HG02840 (cell line): ENCODE measurements at regions not wholly inside any gene's neighbourhood (a gene's known extent, or its start where the extent isn't known, plus 50 kb on each side); places are given as distances from the start of the nearest gene placed in this dataset.
"Not testable (repeated sequence)": the region's sequence is repeated elsewhere in the genome, so short reads cannot be mapped to it uniquely, and the experiment has no call there.

Experiments used
- ATAC-seq: cut with Tn5 transposase; IDR thresholded peaks from one replicate; pipeline ENCODE4 v1.9.1; 2021; ENCODE audit warnings: mild to moderate bottlenecking, moderate library complexity, moderate number of reproducible peaks; ENCODE audit not compliant: unreplicated experiment, low FRiP score

DNA sequence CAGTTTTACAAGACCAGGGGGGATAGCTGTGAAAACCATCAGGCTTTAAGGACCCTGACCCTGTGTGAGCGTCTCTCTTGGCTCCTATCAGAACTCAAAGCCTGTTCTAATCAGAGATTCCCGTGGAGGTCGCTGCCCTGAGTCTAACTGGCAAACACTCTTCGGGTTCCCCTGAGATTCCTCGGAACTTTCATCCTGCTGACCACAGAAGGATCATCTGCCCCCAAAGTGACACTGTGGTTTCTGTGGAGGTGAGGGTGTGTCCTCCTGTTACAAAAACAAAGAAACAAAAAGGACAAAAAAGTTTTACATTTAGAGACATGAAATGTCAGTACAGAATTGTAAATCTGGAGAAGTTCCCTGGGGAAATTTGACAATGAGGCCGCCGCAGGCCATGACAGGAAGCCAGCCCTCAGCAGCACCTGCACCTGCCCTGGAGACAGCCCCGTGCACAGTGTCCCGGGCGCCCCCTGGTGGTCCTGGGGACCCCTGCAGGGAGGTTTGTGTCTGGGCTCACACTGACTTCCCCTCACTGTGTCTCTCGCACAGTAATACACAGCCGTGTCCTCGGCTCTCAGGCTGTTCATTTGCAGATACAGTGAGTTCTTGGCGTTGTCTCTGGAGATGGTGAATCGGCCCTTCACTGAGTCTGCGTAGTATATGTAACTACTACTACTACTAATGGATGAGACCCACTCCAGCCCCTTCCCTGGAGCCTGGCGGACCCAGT, 708.3 kb downstream of the TMEM121 start:
- ATAC-seq = not testable (repeated sequence)

DNA sequence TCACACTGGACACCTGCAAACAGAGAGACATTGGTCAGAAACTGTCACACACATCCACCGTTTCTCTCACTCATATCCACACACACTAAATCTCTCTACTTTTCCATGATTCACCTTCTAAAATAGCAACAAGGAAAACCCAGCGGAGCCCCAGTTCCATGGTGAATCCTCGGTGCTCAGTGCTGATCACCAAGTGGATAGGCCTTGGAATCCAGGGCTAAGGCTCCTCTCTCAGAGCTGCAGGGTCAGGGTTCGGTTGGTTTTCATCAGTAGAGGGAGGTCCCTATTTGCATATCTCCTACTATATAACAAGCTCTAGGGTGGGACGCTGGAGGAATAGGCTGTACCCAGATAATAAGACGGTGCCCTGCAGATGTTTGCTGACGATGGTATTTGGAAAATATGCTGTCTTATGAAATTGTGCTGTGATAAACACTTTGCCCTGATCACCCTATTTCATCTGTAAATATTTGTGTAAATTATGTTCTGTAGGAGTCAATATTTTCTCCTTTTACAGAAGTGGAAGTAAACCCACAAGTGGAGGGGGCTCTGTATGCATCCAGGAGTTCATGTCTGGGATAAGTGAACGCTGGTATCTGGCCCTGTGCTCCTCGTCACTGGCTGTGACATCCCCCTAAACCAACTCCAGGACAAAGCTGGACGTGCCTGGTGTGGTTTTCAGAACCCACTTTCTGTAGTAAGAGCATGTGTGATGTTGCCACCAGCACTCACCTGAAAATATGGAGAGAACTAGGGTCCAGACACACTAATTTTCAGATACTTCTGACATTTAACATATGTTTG, 709.2 kb downstream of the TMEM121 start:
- ATAC-seq = no peak

DNA sequence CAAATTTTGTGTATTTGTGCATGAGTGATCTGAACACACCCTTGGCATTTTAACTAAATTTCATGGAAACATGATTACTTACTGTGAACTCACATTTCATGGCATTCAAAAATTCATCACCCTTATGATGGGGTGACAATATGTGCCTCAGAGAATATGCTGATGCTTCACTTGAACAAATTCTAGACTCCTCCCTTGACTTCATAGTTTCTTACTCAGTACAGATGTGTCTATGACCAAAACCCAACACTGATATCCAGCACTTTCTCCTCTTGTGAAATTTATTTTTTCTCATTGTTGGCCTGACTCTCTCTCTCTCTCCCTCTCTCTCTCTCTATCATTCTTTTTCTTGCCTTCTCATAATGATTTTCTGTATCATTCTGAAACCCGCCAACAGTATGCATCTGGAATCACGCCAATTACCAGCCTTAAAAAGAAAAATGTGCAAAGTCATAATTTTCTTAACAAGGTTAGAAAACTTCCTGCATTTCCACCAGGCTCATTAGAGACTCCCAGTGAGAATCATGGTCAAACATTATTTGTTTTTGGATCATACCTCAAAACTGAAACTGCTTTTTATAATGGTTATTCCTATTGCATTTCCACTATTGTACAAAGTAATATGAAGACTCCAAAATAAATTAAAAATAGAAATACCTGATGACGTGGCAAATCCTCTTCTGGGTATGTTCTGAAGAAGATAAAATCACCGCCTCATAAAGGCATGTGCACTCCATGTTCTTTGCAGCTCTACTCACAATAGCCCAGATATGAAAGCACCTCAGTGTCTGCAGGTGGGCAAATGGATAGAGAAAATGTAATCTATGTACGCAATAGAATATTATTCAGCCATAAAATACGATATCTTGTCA, 722.2 kb downstream of the TMEM121 start:
- no peak for ATAC-seq

DNA sequence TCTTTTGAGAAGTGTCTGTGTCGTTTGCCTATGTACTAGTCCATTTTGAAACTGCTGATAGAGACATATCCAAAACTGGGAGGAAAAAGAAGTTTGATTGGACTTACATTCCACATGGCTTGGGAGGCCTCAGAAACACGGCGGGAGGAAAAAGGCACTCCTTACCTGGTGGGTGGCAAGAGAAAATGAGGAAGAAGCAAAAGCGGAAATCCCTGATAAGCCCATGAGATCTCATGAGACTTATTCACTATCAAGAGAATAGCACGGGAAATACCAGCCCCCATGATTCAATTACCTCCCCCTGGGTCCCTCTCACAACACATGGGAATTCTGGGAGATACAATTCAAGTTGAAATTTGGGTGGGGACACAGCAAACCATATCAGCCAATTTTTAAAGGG, 727.6 kb downstream of the TMEM121 start:
- ATAC-seq = not testable (repeated sequence)

DNA sequence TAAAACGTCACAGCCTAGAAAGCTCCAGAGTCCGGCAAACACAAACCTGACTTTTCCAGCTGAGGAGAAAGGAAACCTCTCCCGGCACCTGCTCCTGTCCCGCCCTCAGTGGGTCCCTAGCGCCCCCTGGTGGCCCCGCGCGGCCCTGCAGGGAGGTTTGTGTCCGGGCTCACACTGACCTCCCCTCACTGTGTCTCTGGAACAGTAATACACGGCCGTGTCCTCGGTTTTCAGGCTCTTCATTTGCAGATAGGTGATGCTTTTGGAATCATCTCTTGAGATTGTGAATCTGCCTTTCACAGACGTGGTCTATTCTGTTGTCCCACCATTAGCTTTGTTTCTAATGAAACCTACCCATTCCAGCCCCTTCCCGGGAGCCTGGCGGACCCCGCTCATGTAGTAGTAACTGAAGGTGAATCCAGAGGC, 731.2 kb downstream of the TMEM121 start:
- ATAC-seq = not testable (repeated sequence)

DNA sequence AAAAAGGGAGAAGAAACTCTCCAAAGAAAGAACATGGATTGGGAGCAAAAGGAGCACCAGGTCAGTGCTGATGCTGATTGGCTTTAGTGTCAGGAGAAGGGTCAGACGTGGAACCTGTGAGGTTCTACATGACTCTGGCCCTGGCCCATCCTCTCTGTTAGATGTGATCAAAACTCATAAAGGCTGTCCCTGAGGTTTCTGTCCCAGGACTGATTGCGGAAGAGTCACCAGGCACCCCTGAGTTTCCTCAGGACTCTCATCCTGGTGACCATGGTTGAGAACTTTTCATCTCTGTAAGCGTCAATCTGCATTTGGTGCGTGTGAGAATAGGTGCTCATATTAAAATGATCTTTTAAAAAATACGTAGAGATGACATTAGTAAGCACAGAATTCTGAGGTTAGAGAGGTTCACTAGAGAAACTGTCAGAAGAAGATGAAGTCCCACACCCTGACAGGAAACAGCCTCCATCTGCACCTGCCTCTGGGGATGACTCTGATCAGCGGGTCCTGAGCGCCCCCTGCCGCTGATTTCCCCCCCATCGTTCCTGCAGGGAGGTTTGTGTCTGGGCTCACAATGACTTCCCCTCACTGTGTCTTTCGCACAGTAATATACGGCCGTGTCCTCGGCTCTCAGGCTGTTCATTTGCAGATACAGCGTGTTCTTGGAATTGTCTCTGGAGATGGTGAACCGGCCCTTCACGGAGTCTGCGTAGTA, 741.8 kb downstream of the TMEM121 start:
- ATAC-seq = no peak

DNA sequence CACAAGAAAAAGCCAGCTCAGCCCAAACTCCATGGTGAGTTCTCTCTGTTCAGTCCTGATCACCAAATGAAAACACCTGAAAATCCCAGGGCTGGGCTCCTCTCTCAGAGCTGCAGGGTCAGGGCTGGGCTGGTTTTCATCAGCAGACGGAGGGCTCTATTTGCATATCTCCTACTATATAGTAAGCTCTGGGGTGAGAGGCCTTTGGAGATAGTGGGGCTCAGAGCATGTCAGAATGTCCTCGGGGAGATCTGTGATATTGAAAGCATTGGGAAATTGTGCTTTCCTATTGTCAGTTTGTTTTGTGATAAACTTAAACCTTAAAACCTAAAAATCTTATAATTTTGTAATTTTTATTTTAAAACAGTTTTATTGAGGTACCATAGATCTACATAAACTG, 742.6 kb downstream of the TMEM121 start:
- ATAC-seq = no peak

DNA sequence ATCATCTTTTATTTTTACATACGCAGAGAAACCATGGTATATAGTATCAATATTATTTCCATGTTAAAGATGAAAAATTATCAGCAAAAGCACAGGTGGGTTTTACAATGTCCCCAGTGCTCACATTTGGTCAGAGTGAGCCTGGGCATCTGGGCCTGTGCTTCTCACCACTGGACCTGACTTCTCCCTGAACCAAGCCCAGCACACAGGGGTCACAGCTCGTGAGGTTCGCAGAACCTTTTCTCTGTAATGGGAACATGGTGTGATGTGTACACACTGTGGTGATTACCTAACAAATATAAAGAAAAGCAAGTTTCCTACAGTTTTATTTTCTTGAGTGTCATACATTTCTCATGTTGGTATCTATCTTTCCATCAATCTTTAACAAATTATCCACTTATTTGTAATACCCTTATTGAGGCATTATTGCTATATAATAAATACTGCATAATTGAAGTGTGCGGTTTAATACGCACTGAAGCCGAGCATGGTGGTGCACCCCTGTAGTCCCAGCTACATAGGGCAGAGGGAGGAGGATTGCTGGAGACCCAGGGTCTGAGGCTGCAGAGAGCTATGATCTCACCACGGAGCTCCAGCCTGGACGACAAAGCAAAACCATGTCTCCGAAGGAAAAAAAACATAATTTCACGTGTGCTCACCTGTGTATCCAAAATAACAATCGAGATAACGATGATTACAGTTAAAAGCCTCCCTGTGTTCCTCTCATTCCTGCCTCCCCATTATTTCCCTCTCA, 743.2 kb downstream of the TMEM121 start:
- ATAC-seq = no peak

DNA sequence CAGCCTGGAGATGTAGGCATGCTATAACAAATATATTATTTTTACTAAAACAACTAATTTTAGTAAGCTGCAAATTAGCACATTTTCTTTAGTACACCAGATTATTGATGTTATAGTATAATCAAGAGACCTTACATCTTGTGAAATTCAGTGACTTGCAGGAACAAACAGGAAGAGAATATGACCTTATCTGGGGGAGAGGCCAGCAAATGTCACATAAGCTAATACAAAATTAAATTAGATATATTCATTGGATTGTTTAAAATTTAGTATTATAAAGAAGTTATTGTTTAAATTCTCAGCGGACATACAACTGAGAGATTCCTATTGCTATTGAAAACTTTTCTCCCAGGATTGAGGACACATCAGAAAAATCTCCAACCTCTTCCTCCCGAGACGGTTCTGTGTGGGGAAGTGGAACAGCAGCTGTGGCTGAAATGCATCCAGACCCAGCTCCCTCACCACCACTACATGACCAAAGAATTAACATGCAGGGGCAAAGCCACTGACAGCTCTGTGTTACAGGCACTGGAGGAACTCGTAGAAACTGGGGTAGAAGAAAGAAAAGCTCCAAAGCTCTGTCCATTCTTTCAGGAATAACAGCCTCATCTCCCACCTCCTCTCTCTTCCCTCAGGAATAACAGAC, 744.2 kb downstream of the TMEM121 start:
- ATAC-seq = not testable (repeated sequence)

DNA sequence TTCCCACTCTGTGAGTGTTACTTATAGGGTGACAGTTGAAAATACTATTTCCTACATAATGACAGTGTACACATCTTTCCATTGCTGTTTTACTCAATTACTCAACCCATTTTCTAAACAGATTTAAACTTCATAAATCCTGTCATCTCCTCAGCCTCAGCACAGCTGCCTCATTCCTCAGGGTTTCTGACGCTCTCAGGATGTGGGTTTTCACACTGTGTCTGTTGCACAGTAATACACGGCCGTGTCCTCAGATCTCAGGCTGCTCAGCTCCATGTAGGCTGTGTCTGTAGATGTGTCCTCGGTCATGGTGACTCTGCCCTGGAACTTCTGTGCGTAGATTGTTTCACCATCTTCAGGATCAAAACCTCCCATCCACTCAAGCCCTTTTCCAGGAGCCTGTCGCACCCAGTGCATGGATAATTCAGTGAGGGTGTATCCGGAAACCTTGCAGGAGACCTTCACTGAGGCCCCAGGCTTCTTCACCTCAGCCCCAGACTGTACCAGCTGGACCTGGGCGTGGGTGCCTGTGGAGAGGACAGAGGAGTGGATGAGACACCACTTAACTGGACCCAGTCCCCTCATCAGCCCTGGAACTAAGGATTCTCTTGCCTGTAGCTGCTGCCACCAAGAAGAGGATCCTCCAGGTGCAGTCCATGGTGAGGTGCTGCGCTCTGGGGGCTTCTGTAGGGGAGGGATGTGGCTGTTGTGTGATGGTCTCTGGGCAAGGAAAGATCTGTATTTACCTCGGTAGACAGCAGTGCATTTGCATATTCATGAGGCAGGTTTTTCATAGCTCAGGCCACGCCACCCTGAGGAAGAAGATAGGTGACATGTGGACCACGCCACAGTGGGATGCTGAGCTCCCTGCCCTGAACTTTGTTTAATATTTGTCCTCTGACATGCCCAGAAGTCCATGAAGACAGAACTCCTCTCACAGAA, 750.2 kb downstream of the TMEM121 start:
- no peak for ATAC-seq

DNA sequence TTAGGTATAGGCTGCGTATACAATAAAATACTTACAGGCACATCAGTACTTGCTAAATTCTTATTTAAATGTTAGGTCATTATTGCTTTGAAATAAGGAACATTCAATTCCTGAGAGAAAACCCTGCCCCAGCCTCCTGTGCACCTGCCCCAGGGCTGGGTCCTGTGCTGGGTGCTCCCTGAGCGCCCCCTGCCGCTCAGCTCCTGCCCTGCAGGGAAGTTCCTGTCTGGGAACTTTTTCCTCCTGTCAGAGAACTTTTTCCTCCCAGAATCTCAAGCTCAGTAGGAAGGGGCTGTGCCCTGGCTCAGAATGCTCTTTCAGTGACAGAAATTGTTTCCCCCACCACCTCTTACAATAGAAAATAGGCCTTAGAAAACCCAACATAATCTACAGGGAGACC, 751.1 kb downstream of the TMEM121 start:
- no peak for ATAC-seq

DNA sequence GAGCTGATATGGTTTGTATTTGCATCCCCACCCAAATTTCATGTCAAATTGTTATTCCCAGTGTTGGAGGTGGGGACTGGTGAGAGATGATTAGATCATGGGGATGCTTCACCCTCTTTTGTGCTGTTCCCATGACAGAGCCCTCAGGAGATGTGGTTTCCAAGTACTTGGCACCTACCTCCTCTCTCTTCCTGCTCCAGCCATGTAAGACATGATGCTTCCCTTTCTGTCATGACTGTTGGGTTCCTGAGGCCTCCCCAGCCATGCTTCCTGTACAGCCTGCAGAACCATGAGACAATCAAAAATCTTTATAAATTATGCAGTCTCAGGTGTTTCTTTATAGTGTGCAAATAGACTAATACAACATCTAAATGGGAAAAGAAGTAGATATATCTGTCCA, 754.5 kb downstream of the TMEM121 start:
- ATAC-seq = no peak

DNA sequence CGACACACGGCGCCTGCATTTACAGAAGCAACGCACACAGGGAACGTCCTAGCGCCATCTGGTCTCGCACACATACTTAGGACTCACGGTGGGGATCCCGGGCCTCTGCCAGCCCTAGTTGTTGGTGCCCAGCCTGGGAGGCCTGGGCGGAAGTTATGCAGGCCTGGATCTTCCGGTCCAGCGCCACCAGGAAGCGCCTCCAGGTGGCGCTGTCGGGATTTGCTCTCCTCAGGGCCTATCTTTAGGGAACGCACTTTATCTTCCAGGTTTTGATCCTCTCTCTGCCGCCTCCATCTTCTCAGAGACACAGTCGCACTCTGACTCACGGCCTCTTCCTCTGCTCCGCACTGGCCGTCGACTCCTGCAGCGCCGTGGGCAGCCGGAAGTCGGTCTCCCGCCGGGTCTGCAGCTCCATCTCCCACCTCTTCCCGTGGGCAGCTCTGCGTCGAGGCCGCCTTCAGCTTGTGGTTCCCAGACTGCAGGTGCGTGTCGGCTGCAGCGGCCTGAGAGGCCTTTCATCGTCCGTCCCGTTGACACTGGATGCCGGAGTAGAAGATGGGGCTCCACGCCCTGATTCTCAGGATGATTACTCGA, 760.4 kb downstream of the TMEM121 start:
- no peak for ATAC-seq

DNA sequence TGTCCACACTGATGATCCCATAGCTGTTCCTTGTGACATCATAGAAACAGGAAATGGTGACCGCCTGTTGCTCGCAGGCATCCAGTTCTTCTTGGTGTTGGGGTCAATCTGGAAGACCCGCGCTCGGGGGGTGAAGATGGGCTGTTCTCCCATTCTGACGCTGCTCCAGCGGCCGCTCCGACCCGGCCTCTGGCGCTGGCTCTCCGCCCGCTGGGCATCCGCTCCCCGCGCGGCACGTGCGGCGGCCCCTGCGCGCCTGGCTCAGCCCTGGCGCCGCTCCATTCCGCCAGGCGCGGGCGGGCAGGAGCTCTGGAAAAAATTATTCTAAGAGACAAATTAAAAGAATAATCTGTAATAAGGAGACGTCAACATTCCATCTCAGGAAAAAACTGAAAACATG, 761.1 kb downstream of the TMEM121 start:
- no peak for ATAC-seq

DNA sequence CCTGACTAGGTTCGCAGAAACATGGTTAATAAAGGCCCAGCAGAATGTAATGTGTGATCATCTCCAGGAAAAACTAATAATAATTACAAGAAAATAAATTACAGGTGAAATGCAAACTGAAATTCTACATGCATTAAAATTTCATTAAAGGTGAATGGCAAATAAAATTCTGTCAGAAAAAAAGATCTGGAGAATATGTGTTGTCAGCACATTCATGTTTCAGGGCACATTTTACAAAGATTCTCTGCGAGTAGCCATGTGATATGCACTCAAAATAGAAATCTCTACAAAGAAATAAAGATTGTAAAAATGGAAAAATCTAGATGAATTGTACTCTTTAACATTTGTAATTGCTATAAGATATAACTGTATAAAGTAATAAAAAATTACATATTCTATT, 765.2 kb downstream of the TMEM121 start:
- no peak for ATAC-seq

DNA sequence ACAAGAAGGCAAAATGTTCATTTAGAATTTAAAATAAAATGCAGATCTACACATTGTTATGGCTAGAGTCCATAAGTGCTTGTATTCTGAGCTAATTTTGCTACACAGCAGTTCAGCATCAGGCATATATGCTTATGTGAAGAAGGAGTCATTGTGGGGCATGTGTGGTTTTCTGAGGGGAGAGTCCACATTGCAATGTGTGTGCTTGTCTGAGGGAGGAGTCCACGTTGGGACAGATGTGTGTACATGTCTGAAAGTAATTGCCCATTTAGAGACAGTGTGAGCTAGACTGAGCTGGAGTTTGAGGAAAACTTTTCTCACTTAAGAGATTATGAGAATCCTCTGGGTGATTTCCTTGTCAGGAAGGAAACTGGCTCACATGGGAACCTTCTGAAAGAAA, 767.9 kb downstream of the TMEM121 start:
- ATAC-seq = no peak

DNA sequence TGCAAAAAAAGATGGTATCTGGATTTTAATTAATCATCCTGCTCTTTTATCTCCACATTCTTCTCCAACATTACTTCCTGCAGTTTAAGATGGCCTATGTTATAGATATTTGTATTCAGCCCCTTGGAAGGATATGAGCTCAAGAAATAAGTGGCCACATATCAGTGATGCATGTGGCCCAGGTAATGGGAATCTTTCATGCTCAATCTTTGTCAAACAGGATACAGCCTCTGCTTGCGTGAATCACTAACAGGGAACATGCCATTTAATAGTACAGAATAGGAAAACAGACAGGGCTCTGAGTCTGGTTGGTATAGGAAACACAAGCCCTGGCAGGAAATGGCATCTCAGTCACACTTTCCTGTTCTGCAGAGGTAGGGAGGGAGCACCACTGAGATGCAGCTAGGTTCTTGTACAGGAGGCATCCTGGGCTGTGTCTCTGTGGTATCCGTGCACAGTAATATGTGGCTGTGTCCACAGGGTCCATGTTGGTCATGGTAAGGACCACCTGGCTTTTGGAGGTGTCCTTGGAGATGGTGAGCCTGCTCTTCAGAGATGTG, 774.6 kb downstream of the TMEM121 start:
- not testable (repeated sequence) for ATAC-seq
